Memory B cell (primary cell): ENCODE measurements at regions not wholly inside any gene's neighbourhood (a gene's known extent, or its start where the extent isn't known, plus 50 kb on each side); places are given as distances from the start of the nearest gene placed in this dataset.
"Not testable (repeated sequence)": the region's sequence is repeated elsewhere in the genome, so short reads cannot be mapped to it uniquely, and the experiment has no call there.

Experiments
- ATAC-seq: fragments of 150-1000 bp; cut with Tn5 transposase; 2 replicates; pipeline ENCODE4 v1.10.0; 2021; ENCODE audit warnings: low read depth, mild to moderate bottlenecking, moderate library complexity
- DNase-seq, 2 donors: peaks; one replicate each; pipeline ENCODE4 v3.0.0; 2022; ENCODE audit warnings: low spot score in 2 of 2
- H3K27ac Mint-ChIP-seq: one replicate; pipeline ENCODE4 v1.8.0; 2022; ENCODE audit warnings: mild to moderate bottlenecking, moderate library complexity, mixed read lengths
- H3K27me3 Mint-ChIP-seq: one replicate; pipeline ENCODE4 v1.8.0; 2022; ENCODE audit warnings: mixed read lengths
- H3K36me3 Mint-ChIP-seq: one replicate; pipeline ENCODE4 v1.8.0; 2022; ENCODE audit warnings: mild to moderate bottlenecking, mixed read lengths
- H3K4me1 Mint-ChIP-seq: one replicate; pipeline ENCODE4 v1.8.0; 2022; ENCODE audit warnings: mixed read lengths
- H3K4me3 Mint-ChIP-seq: one replicate; pipeline ENCODE4 v1.8.0; 2022; ENCODE audit warnings: mild to moderate bottlenecking, moderate library complexity, mixed read lengths
- H3K9me3 Mint-ChIP-seq: one replicate; pipeline ENCODE4 v1.8.0; 2022; ENCODE audit warnings: mixed read lengths

DNA sequence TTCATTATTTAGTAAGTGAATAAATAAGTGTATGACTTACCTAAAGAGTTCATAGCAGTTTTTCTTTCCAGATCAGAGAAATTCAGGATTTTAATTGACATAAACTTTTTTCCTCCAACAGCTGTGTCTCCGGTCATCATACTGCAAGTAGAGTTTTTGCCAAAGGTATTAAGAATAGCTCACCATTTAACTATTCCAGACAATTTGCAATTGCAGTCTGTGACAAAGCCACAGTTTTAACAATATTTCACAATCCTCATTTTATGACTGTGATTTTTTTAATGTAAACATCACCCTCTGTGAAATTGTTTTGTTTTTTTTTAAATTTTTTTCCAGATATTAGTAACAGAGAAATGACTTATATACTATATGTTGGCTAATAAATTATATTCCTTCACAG is 199.1 kb downstream of the TRIB2 start:
- Mint-ChIP-seq H3K9me3 (no peaks in the 10 kb centered on the region), H3K27ac (no peak overlapping the region), H3K36me3 (no peaks in the 10 kb centered on the region), H3K27me3 (peaks cover 4% of the 10 kb centered on the region), H3K4me3 (no peak overlapping the region), H3K4me1 (no peaks in the 10 kb centered on the region)
- ATAC-seq (no peak), DNase-seq (no peak)

DNA sequence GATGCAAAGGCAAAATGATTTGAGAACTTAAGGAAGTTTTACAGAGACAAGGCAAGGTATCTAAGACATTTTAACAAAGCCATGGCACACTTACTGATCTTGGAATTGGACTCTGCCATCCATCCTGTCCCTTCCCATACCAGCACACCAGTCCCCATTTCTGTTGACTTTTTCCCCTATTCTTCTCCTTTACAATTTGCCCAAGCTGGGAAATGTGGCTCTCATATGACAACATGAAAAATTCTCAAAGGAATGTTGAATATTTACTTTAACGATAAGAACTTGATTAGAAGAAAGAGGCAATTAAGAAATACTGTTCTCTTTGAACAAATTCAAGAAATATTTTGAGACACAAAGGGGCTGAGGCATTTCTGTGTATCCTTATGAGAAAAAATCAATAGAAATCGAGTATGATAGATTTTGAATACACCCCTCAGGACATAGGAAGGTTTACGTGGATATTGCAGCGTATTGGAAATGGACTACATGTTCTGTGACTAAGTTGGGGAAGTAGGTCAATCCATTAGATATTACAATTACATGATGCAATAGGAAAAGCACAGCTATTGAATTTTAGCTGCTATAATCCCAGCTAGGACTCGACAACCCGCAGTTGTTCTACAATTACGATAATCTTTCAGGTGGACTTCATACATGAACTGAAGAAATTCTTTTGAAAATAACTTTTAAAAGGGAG is 201.6 kb downstream of the TRIB2 start:
- Mint-ChIP-seq H3K36me3 (no peaks in the 10 kb centered on the region), H3K4me3 (no peak overlapping the region), H3K4me1 (no peaks in the 10 kb centered on the region), H3K27ac (no peak overlapping the region), H3K9me3 (no peaks in the 10 kb centered on the region), H3K27me3 (peaks cover 8% of the 10 kb centered on the region)
- DNase-seq: no peak
- ATAC-seq: no peak

DNA sequence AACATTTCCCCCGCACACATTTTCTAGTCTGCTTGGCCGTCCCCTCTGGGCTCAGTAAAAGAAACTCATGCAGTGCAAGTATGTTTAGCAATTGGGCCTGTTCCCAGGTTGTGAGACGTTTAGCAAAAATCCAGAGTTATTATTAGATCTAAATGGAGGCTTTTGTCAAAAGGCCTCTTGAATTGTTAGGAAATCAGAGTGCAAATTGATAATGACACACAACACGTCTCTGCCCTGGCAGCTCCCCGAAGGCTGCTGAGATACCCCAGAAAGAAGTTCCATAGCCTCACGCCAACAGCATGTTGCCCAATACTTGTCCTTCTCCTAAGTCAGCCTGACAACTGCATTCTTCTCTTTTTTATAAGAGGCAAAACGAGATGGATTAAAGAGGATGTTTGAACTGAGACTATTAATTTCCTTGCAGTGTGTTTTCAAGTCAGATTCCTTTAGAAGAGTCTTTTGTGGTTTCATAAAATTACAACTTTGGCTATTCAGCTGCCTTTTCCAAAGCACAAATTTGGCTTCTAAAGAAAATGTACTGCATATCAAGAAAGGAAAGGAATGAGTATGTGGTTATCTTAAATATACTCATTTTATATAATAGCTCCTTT is 202.2 kb downstream of the TRIB2 start:
- H3K36me3 Mint-ChIP-seq: no peaks in the 10 kb centered on the region
- no peak overlapping the region for H3K4me3 Mint-ChIP-seq
- no peak overlapping the region for H3K27ac Mint-ChIP-seq
- ATAC-seq (no peak), DNase-seq (no peak)
- H3K27me3 Mint-ChIP-seq: peaks cover 8% of the 10 kb centered on the region
- H3K9me3 Mint-ChIP-seq: no peaks in the 10 kb centered on the region
- H3K4me1 Mint-ChIP-seq: no peaks in the 10 kb centered on the region

DNA sequence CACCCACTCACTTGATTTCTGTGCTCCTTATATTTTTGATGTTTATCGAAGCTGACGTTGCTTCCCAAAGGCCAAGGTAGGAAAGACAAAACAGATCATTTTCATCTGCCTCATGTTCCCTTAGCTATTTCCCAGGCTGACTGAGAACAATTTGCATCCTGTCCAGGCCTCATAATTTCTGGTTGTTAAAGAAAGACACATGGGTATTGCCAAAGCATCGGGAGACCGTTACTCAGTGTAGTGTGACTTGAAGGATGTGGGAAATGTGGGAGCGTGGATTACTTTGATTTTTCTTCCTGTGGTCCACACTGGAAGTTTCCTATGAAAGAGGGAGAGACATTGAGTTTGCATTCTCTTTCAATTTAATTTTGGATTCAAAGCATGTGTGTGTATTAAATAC is 204.6 kb downstream of the TRIB2 start:
- Mint-ChIP-seq H3K9me3 (no peaks in the 10 kb centered on the region), H3K36me3 (no peaks in the 10 kb centered on the region), H3K27ac (no peak overlapping the region), H3K27me3 (peaks cover 9% of the 10 kb centered on the region), H3K4me1 (no peaks in the 10 kb centered on the region), H3K4me3 (no peak overlapping the region)
- no peak for DNase-seq
- ATAC-seq: no peak

DNA sequence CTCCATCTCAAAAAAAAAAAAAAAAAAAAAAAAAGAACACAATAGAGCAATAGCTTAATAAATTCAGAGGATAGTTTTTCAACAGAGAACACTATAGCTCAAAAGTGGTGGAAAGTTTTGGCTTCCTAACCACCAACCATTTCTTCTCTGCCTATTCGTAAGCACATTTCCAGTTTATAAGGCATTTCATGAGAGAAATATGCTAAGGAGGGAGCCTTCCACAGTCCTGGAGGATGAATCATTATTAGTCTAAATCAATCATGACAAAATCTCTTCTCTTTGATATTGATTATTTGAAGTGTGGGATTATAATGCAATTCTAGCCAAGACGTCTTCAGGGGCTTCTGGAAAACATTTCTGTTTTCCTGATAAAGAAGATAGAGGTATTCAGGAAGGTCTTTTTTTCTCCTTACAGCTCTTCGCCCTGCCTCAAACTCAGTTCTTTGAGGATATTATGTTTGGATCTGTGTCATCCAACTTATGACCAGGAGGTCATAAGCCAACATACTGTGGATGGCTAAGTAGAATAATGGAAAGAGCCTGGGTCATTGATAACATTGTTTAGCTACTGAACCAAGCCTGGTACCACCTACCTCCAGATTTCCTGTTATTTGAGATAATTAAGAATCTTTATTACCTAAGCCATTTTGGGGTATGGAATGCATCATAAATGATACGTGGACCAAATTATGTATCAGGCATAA is 207.3 kb downstream of the TRIB2 start:
- no peaks in the 10 kb centered on the region for H3K36me3 Mint-ChIP-seq
- no peak overlapping the region for H3K27ac Mint-ChIP-seq
- H3K4me3 Mint-ChIP-seq: no peak overlapping the region

DNA sequence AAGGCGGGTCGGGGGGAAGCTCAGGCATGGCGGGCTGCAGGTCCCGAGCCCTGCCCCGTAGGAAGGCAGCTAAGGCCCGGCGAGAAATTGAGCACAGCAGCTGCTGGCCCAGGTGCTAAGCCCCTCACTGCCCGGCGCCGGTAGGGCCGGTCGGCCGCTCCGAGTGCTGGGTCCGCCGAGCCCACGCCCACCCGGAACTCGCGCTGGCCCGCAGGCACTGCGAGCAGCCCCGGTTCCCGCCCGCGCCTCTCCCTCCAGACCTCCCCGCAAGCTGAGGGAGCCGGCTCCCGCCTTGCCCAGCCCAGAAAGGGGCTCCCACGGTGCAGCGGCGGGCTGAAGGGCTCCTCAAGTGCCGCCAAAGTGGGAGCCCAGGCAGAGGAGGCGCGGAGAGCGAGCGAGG is 209.9 kb downstream of the TRIB2 start:
- DNase-seq, ATAC-seq, H3K27me3 Mint-ChIP-seq, H3K27ac Mint-ChIP-seq, H3K36me3 Mint-ChIP-seq, H3K4me3 Mint-ChIP-seq, H3K4me1 Mint-ChIP-seq, H3K9me3 Mint-ChIP-seq: not testable (repeated sequence)

More for the DNA sequence above, 207.3 kb downstream of the TRIB2 start:
- peaks cover 9% of the 10 kb centered on the region for H3K27me3 Mint-ChIP-seq
- peaks cover 5% of the 10 kb centered on the region for H3K4me1 Mint-ChIP-seq
- no peaks in the 10 kb centered on the region for H3K9me3 Mint-ChIP-seq
- ATAC-seq (no peak), DNase-seq (no peak)

DNA sequence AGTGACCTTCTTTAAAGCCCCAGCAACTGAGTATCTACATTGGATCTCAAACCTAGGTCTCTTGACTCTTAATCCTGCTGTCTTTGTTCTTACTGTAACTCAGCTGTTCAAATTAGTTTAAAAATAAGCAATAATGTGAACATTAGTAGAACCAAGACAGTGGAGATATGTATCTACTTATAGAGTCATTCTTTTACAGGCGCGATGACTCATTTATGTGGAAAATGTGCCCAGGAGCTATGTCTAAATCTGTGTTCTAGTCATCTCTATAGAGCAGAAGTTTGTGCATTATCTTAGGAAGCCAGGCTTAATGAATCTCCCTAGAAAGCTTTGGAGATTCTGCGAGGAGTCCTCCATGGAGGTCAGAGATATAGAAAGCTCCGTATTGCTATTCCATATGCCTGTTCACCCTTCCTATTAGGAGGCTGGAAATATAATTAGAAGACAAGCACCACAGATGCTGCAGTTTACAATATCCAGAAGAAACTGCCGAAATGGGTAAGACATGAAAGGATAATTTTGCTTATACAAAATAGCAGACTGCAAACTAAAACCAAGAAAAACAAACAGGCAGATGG is 211.6 kb downstream of the TRIB2 start:
- H3K27ac Mint-ChIP-seq: no peak overlapping the region
- peaks cover 4% of the 10 kb centered on the region for H3K27me3 Mint-ChIP-seq
- no peaks in the 10 kb centered on the region for H3K36me3 Mint-ChIP-seq
- ATAC-seq (no peak), DNase-seq (no peak)
- H3K9me3 Mint-ChIP-seq: no peaks in the 10 kb centered on the region
- peaks cover 9% of the 10 kb centered on the region for H3K4me1 Mint-ChIP-seq
- no peak overlapping the region for H3K4me3 Mint-ChIP-seq

DNA sequence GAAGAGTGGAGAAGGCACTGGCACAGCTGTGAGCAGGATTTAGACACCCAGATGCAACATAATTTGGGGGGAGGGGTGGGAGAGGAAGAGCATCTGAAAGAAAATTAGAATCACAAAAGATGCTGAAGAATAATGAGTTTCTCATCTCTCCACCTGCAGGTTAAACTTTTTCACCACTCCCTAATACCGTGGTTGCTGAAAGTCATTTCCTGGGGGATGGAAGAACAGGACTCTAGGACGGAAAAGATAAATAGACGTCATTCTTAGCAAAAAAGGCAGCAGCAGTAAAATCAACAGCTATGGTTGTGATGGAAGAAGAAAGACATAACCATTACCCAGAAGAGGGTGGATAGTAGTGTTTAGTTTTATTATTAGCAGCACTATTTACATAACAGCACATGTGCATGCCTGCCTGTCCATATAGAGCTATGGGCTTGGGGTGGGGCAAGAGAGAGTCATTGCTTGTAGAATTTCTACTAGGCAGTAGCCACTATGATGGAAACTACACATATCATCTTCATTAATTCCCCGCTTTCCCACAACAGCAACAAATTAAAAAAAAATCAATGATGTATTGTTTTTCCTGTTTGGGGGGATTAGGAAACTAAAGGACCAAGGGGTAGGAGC is 212.2 kb downstream of the TRIB2 start:
- no peaks in the 10 kb centered on the region for H3K9me3 Mint-ChIP-seq
- no peak for DNase-seq
- no peaks in the 10 kb centered on the region for H3K36me3 Mint-ChIP-seq
- no peak overlapping the region for H3K4me3 Mint-ChIP-seq
- H3K27ac Mint-ChIP-seq: no peak overlapping the region
- ATAC-seq: no peak
- H3K27me3 Mint-ChIP-seq: peaks cover 4% of the 10 kb centered on the region
- H3K4me1 Mint-ChIP-seq: peaks cover 9% of the 10 kb centered on the region

DNA sequence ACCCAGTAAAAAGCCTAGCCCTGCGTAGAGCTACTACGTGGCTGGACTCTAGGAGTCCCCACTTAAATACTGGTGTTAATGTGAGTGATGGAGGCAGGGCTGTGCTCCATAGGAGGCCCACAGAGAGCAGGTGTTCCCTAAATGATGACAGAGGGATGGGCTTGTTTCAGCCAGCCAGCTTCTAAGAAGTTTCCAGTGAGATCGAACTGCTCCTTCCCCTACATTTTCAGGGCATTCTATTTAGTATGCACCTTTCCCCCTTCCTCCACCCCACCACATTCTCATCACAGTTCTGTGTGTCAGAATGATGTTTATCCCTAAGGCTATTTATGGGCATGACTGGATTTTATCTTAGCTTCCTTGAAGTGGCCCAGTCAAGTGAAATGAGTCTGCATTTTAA is 213.0 kb downstream of the TRIB2 start:
- no peaks in the 10 kb centered on the region for H3K9me3 Mint-ChIP-seq
- no peak overlapping the region for H3K27ac Mint-ChIP-seq
- H3K27me3 Mint-ChIP-seq: peaks cover 3% of the 10 kb centered on the region
- no peaks in the 10 kb centered on the region for H3K36me3 Mint-ChIP-seq
- peaks cover 9% of the 10 kb centered on the region for H3K4me1 Mint-ChIP-seq
- DNase-seq (no peak), ATAC-seq (no peak)
- H3K4me3 Mint-ChIP-seq: no peak overlapping the region

DNA sequence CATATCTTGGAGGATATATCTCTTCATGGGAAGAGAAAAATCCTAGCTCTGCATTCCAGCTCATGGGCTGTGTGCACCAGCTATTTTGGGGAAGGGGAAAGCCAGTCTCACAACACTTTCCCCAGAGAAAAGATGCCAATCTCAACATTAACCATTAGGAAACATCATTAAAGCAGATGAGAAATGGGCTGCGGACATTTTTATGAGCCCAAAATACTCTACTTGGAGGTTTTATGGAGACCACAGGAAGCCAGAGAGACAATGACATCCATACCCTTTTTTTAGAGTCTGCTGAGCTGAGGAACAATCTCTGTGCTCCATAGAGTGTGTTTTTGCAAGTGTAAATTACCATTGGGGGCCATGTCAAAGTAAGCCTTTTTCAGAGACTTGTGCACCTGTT is 213.7 kb downstream of the TRIB2 start:
- peaks cover 9% of the 10 kb centered on the region for H3K4me1 Mint-ChIP-seq
- H3K4me3 Mint-ChIP-seq: no peak overlapping the region
- no peaks in the 10 kb centered on the region for H3K9me3 Mint-ChIP-seq
- DNase-seq: no peak
- H3K27me3 Mint-ChIP-seq: peaks cover 2% of the 10 kb centered on the region
- ATAC-seq: no peak
- no peak overlapping the region for H3K27ac Mint-ChIP-seq
- no peaks in the 10 kb centered on the region for H3K36me3 Mint-ChIP-seq

DNA sequence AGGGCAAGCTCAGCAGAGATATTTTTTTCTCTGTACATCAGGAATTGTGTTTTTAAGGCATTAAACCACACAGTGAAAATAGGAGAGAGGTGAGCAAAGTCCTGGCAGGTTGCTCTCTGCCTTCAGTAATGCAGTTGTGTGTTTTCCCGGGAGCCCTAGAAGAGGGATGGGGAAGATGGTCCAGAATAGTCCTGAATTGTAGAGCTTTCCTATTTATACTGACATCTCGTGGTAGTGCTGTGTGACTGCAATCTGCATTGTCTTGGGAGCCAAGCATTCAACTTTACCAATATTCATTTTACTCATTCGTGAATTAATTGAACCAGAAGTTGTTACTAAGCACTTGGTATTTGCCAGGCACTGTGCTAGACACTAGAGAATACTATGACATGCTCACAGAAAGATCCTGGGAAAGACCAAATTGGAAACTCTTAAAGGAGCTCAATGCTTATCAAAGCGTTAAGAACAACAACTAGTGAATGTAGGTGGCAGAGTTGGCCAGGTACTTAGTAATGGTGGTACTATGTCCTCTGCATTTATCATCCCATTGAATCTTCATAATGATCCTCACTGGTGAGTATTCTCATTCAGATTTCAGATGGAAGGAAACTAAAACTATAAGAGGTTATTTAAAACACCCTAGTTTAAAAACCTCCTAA is 214.6 kb downstream of the TRIB2 start:
- ATAC-seq (peak; percentile 42), DNase-seq (no peak)
- no peaks in the 10 kb centered on the region for H3K36me3 Mint-ChIP-seq
- no peaks in the 10 kb centered on the region for H3K9me3 Mint-ChIP-seq
- H3K4me3 Mint-ChIP-seq: no peak overlapping the region
- H3K27me3 Mint-ChIP-seq: peaks cover 2% of the 10 kb centered on the region
- H3K4me1 Mint-ChIP-seq: peaks cover 9% of the 10 kb centered on the region
- no peak overlapping the region for H3K27ac Mint-ChIP-seq

DNA sequence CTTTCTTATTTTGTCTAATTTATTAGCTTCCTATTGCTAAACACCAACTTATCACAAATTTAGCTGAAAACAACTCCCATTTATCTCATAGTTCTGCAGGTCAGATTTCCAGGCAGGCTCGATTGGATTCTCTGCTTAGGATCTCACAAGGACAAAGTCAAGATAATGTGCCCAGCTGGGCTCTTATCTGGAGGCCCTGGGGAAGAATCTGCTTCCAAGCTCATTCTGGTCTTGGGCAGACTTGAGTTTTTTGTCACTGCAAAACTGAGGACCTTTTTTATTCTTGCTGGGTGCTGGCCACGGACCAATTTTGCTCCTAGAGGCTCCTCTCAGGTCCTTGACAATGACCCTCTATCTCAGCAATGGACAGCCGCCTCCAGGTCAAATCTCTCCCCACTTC is 215.5 kb downstream of the TRIB2 start:
- ATAC-seq (no peak), DNase-seq (no peak)
- Mint-ChIP-seq H3K36me3 (no peaks in the 10 kb centered on the region), H3K4me1 (peaks cover 9% of the 10 kb centered on the region), H3K9me3 (no peaks in the 10 kb centered on the region), H3K27ac (no peak overlapping the region), H3K27me3 (peaks cover 2% of the 10 kb centered on the region), H3K4me3 (no peak overlapping the region)

DNA sequence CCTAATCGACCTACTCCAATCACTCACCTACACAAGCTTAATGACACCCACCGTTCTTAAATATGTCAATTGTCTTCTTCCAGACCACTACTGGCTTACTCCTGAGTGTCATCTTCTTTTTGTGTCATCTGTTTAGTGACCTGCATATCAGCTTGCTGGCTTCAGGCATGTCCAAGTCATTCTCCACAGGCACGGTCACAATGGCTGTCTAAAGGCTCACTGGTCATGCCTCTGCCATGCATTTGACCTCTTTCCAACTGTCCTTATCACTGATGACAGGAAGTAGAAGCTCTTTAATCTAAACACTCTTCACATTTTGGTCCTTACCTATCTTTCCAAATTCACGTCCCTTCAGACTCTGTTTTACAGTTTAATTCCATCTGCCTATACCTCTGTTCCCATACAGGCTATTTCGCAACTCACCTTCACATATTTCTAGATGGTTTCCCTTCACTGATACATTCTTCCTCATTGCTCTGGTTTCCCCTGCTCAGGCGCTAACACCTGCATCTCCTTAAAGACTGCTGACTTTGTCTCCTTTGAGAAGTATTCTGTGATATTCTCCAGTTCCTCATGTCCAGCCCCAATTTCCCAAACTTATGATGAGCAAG is 217.5 kb downstream of the TRIB2 start:
- no peaks in the 10 kb centered on the region for H3K36me3 Mint-ChIP-seq
- H3K27ac Mint-ChIP-seq: no peak overlapping the region
- no peak overlapping the region for H3K4me3 Mint-ChIP-seq
- peaks cover 2% of the 10 kb centered on the region for H3K27me3 Mint-ChIP-seq
- H3K4me1 Mint-ChIP-seq: peaks cover 4% of the 10 kb centered on the region
- no peak for ATAC-seq
- no peaks in the 10 kb centered on the region for H3K9me3 Mint-ChIP-seq
- no peak for DNase-seq
